HG02588 (cell line): ENCODE measurements at regions not wholly inside any gene's neighbourhood (a gene's known extent, or its start where the extent isn't known, plus 50 kb on each side); places are given as distances from the start of the nearest gene placed in this dataset.

Experiments used
- ATAC-seq: cut with Tn5 transposase; IDR thresholded peaks from one replicate; pipeline ENCODE4 v1.9.1; 2021; ENCODE audit warnings: mild to moderate bottlenecking, moderate library complexity; ENCODE audit not compliant: unreplicated experiment

DNA sequence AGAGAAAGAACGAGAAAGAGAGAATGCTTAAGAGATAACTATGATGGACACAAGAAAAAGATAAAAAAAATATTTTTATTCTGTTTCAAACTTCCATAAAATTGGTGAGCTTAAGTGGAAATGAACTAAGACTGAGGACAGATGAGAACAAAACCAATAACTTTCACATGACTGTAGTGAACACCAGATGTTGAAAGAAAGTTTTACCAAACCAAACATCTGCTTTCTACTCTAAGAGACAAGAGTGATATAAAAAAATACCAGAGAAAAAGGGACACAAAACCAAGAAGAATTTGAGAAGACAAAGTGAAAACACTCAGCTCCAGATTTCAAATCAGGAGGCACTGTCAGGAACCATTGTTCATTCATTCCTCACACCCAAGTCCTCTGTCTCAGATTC, 147.9 kb downstream of the IMPG2 start:
- no peak for ATAC-seq

DNA sequence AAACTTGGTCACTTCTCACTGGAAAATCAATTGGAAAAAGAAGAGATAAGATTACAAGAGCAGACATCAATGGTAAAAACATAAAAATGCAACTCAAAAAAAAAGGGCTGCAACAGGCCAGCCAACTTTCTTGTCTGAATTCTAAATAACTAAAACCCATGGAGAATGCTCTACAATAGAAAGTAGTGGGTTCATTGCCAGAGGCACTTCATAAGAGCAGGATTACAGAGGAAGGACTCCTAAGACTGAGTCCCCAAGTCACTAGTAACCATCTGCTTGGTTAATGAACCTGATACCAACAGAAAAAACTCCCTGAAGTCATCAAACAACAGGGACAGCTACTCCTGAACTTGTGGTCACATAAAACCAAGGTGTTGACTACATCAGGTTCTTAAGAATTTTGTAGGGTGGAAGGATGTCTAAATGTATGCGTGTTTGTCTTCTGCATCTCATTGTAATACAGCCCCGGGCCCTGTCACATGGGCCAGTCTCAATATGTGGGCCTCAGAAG, 148.6 kb downstream of the IMPG2 start:
- ATAC-seq, result no peak

DNA sequence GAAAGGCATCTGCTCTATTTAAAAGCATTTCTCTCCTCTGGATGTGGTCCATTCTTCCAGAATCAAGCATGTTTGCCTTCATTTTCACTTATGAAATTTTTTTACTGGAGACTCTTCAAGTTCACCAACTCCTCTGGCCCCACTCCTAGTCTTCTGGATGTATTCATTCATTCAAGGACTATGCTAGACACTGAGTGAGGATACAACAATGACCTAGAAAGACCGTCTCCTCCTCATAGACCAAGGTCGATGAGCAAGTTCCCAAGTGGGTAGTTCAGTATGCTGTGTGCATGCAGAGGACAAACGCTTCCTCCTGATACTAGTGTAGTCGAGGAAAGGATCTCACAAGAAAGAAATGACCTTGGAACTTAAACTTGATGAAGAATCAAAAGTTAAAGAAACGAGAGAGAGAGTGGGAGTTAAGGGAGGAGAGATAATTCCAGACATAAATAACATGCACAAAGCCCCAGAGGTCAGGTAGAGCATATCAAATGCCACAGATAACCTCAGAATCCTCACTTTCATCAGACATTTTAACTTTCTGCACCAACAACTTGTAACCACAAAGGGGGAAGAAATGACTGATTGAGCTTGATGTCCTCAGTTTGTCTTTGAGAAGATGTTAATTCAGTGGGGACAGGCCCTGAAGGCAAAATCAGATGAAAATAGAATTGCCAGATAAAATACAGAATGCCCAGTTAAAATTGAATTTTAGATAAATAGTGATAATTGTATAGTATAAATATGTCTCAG, 149.4 kb downstream of the IMPG2 start:
- no peak for ATAC-seq

DNA sequence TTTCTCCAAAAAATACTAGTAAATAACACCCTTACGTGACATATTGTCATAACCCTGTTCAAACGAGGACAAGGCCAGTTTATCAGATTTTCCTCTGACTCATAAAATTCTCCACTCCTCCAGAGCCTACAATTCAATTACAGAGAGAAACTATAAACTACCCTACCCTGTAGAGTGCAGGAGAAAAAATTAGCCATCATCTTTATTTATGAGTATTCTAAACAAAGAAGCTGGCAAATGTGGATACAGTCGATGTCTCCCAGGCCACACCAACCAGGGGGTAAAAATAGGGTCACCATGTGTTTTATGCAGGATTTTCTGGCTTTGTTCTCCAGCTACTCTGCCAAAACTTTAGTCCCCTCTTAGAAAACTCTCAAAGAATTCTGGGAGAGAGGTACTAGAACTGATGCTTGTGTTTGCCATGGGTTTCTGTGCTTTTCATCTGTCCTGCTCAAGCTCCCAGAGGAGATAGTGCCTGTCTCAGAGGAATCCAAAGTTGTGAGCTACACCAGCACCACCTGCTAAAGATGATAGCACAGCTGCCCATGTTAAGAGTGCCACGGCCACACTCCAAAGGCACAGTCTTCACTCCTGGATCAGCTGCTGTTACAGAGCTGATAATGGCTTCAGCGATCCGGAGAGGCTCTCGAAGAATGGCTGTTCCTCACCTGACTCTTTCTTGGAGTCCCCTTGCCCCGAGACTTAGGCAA, 150.2 kb downstream of the IMPG2 start:
- no peak for ATAC-seq

DNA sequence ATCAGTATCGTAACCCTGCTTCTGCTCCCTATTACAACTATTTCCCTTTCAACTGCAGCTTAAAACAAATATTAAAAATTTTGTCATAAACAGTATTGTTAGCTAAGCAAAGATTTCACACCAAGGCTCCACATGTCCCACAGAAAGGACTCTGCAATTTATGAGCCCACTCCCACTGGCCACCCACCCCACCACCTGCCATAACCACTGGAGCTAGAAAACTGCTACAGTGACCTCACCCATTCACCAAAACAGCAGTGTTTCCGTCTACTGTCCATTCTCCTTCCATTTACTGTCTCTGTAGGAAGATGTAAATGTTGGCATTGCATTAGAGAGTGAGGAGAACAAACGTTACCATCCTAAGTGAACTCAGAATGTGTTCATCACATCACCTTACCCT, 150.9 kb downstream of the IMPG2 start:
- ATAC-seq, result no peak

DNA sequence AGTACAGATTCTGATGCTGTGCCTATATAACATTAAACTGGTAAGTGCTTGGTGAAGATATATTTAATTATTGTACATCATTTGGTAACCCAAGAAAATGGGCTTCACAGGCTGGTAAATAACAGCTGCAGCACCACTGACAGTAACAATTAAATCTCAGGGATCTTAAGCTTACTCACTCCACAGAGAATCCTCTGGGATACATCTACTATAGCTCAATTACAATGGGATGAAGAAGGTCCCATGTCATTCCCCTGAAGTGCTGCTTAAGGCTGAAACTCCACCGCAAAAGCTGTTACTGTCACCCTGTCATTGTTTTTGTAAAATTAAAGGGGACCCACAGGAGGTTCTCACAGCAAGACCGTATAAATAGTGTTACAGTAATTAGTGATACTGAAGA, 153.0 kb downstream of the IMPG2 start:
- no peak for ATAC-seq

DNA sequence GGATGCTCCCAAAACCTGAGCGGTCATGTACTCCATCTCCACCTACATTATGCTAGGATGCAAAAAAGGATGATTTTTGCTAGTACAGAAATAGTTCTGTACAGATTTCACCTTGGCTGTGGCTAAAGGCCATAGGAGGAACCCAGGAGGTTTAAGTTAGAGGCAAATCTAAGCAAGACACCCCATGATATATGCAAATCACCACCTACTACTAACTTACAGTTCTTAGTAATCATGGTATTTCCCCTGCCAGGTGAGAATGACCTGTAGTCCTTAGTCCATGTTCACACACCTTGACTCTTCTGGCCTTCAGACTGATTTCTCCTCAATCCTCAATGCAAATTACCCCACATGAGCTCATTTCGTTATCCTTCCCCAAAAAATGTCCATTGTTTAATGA, 154.2 kb downstream of the IMPG2 start:
- no peak for ATAC-seq

DNA sequence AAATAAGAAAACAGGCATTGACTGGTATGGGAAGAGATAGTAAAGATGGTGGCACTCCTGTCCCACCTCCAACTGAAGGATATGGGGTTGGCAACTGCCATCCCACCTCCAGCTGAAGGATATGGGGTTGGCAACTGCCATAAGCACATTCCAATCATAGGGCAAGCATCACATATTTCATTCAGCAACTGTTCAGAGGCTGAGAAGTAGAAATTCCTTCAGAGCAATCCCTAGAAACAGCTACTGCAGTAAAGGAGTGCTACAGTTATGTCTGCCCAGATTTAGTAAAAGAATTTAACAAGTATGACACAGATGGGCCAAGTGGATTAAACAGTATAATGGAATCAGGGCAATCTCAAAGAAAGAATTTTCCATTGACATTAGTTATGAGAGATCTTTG, 156.8 kb downstream of the IMPG2 start:
- no peak for ATAC-seq

DNA sequence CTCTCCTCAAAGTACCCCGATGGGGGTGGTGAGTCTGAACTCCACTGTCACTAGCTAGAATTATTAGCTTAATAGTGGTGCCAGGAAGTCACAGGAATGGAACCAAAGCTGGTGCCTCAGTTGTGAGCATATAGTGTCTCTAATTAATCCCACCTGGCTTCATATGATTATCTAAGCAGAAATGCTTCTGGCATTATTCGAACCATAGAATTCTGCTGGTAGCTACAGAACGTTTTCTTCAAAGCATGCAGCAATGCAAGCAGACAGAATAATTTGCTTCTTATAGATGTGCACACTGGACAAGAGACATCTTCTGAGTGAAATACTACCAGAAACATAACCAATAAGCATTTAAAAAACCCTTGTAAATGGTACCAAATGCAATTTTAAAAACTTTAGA, 160.9 kb downstream of the IMPG2 start:
- no peak for ATAC-seq

DNA sequence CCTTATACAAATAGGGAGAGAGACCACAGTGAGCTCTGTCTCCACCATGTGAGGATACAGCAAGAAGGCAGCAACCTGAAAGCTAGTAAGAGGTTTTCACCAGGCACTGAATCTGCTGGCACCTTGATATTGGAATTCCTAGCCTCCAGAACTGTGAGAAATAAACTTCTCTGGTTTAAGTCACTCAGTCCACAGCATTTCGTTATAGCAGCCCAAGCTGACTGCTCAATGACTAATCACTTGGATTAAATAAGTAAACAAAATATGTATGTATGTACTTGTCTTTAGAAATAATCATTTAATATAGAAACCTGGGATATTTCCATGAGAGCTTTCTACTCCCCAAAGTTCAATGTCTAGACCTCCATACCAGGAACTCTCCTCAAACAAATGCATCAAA, 162.0 kb downstream of the IMPG2 start:
- no peak for ATAC-seq

DNA sequence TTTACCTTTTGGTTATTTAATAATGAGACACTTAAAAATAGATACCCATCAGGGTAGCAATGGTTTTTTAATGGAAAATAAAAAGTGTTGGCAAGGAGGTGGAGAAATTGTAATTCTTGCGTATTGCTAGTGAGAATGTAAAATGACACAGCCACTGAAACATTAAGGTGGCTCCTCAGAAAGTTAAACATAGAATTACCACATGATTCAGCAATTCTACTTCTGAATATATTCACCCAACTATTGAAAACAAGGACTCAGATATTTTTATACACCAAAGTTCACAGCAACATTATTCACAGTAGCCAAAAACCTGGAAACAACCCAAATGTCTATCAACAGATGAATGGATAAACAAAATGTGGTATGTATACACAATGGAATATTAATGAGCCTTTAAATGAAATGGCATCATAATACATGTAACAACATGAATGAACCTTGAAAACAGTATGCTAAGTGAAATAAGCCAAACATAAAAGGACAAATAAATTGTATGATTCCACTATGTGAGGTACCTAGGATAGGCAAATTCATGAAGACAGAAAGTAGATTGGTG, 163.5 kb downstream of the IMPG2 start:
- ATAC-seq, result no peak

DNA sequence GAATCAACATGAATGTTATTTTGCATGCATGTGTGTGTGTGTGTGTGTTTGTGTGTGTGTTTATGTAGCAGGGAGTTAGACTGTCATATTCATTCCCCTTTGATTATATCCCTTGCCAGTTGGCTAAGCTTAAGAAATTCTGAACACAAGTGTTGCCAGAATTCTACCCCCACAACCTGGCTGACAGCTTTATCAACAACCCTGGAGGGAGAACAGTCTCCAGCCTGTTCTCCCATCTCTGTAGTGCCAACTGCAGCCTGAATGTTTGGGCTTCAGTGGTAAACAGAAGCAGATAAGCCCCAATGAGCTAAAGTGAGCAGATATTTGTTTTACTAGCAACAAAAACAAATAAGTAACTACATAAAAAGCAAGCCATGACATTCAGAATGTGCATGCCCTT, 162.6 kb upstream of the ABI3BP start:
- no peak for ATAC-seq

DNA sequence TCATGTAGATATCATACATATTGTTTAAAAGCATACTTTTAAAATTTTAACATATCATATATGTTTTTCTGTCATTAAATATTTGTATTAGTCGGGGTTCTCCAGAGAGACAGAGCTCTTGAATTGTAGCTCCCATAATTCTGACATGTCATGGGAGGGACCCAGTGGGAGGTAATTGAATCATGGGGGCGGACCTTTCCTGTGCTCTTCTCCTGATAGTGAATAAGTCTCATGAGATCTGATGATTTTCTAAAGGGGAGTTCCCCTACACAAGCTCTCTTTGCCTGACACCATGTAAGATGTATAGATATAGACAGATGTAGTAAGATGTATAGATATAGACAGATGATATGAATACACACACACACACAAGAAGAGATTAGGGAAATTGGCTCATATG, 161.2 kb upstream of the ABI3BP start:
- ATAC-seq, result no peak

DNA sequence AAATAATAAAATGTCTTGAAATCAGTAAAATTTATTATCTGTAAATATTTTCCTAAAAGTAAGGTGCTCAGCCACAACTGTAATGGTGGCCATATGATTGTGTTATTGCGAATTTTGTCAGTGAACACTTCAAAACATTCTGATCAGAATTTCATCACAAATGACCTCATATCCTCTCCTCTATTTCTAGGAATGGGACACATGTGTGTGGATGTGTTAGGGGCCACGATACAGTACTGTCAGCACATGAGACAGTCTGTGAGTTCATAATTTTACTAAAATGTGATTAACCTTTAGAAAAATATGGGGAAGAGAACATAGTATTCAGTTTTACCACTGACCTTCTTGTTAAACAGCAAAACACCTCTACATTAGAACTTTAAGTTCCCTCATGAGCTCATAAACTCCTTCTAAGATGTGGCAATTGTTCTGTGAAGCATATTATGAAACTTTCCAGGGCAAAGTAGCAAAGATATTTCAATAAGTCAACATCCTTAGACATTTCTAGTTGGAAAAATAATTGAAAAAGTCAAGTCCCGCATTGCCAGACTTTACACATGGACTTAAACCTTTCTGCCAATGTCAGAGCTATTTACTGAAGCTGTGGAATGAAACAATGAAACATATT, 158.2 kb upstream of the ABI3BP start:
- no peak for ATAC-seq

DNA sequence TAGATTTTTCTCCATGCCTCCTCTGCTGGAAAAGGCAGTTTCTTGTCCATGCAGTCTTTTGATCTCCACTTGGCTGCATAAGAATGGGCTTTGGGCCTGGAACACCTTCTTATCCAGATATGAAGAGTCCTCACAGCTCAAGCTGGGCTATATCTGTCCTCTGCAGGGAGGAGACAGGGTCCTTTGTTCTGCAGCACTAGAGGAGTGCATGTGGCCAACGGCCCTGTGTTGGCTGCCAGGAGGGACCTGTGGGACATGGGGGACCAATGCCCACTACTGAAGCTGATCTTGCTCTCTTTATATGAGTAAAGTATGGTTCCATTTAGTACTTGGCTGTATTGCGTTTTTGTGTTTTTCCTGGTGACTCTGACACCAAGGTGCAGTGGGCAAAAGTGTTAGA, 157.3 kb upstream of the ABI3BP start:
- no peak for ATAC-seq

DNA sequence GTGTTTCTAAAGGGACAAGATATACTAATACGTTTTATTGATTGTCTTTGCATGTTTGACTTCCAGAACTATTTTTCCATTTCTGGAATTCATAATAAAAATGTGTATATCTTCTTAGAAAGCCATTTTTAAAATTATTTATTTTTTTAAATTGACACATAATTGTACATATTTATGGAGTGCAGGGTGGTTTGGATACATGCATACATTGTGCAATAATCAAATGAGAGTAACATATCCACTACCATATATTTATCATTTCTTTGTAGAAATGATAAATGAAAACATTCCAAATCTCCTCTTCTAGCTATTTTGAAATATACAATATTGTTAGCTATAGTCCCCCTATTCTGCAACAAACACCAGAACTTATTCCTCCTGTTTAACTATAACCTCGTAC, 156.5 kb upstream of the ABI3BP start:
- no peak for ATAC-seq

DNA sequence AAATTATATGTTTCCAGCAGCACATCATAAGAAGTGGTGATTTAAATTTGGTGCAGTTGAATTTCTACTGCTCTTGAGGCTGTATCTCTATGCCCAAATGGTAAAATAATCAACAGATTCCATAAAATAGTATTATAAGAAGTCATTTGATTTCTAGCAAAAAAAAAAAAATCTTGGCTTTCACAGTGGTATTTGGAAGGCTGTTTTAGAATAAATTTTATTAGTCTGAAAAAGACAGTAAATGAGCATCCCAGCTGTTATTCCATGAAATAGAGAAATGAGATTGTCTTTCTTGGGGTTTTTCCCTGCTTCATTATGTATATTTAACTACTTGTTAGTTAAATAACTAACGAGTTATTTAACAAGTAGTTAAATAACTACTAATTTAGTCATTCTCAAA, 156.0 kb upstream of the ABI3BP start:
- ATAC-seq, result no peak

DNA sequence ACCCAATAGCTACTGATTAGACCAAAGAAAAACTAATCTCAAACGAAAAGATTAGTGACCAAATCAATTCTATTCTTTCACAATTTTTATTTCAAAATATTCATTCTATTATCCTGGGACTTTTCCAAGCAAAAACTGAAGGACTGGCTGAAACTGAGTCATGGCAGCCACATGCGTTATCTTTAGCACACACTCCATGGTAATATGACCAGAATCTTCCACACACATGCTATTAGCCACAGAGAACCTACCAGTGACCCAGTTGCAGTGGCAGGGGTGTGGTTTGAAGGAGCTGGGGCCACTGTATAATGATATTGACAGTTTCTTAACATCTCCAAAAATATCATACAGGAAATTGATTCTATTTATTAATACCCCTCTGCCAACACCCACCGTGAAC, 154.8 kb upstream of the ABI3BP start:
- ATAC-seq, result no peak

DNA sequence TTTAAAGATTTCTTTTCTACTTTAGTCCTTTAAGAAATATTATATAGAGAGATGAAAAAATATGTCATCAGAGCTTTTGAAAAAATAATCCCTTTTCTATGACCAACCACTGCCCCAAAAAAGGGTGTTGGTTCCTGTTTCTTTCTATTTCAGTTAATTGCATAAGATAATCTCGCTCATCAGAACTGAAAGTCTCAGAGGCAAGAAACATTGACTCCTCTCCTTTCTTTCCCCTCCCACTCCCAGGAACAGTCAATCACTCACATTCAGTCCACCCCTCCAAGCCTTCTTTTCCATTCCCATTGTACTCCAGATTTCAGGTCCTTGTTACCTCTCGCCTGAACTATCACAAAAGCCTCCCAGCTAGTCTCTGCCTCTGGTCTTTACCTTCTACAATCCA, 153.7 kb upstream of the ABI3BP start:
- no peak for ATAC-seq

DNA sequence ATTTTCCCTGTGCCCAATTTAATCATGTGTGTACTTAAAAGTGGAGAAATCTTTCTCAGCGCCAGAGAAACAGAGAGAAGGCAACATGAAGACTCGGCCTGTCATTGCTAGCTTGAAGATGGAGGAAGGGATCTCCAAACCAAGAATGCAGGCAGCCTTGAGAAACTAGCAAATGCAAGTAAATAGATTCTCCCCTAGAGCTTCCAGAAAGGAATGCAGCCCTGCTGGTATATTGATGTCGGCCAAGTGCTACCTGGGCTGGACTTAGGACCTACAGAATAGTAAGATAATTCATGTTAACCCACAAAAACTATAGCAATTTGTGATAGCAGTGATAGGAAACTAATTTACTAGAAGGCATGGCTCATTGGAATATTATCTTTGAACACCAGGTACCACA, 150.9 kb upstream of the ABI3BP start:
- no peak for ATAC-seq

DNA sequence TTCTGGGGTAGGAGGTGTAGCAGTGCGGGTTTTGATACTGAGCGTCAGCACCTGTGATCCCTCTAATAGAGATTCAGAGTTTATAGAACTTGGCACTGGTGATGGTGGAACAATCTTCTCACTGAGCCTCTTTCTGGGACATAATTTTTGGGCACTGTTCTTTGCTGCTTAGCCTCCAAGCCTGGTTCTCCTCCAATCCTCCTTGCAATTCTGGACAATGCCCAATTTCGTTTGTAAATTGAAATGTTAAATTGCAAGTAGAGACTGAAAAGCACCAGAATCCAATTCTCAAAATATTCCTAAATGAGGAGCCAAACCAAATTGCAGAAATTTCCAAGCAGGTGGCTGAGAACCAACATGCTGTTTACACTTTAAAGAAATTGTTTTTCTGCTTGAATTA, 149.8 kb upstream of the ABI3BP start:
- no peak for ATAC-seq

DNA sequence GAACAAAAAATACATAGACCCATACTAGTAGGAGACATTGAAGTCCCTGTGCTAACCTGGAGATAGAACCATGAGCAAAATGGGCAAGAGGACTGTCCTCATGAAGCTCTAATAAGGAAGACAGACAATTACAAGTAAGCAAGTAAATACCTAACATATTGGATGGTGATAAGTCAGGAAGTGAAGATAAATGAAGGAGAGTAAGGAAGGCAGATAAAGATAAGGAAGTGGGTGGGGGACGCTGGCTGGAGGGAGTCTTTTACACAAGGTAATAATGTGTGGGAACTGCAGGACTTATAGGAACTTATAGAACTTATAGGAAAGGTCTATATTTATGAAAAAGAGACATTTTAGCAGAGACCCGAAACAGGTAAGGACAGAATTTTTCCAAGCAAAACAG, 148.9 kb upstream of the ABI3BP start:
- ATAC-seq, result no peak
